BJ (cell line): ENCODE measurements at regions not wholly inside any gene's neighbourhood (a gene's known extent, or its start where the extent isn't known, plus 50 kb on each side); places are given as distances from the start of the nearest gene placed in this dataset.

Source experiments
- CTCF ChIA-PET: fragments of 350-600 bp; formaldehyde crosslinking; extraction: SDS; loops from one replicate; lab custom pipeline; 2021; ENCODE audit warnings: antibody characterized with exemption, inconsistent platforms; lab: Yijun Ruan, JAX
- POLR2A ChIA-PET: fragments of 300-600 bp; sonication (Branson Sonifier 250); formaldehyde crosslinking; extraction: SDS; loops from one replicate; lab custom pipeline; 2021; ENCODE audit warnings: antibody characterized with exemption; lab: Charles Lee
- DNase-seq: peaks from one replicate; pipeline ENCODE4 v3.0.0-alpha.2; 2011; ENCODE audit warnings: low read depth
- H3K27me3 ChIP-seq: 2 replicates; pipeline ENCODE4 v1.6.0; 2011; ENCODE audit warnings: low read length; ENCODE audit not compliant: control insufficient read depth, insufficient read depth
- H3K36me3 ChIP-seq: 2 replicates; pipeline ENCODE4 v1.5.1; 2011; ENCODE audit warnings: low read length; ENCODE audit not compliant: control insufficient read depth, insufficient read depth
- H3K4me3 ChIP-seq: 2 replicates; pipeline ENCODE4 v1.5.1; 2011; ENCODE audit warnings: low read depth, mild to moderate bottlenecking, control low read depth, low read length
- TF ChIP-seq, protein P1 (sequence below): IDR thresholded peaks from 2 replicates; pipeline ENCODE4 v1.5.1; 2011; ENCODE audit warnings: low read depth, mild to moderate bottlenecking, control low read depth, inconsistent platforms, low read length, moderate library complexity; ENCODE audit not compliant: insufficient read depth

- Histone ChIP-seq H3K27me3 (no peaks in the 10 kb centered on the region), H3K36me3 (no peaks in the 10 kb centered on the region), H3K4me3 (no peak overlapping the region)
- TF ChIP-seq, protein P1, sequence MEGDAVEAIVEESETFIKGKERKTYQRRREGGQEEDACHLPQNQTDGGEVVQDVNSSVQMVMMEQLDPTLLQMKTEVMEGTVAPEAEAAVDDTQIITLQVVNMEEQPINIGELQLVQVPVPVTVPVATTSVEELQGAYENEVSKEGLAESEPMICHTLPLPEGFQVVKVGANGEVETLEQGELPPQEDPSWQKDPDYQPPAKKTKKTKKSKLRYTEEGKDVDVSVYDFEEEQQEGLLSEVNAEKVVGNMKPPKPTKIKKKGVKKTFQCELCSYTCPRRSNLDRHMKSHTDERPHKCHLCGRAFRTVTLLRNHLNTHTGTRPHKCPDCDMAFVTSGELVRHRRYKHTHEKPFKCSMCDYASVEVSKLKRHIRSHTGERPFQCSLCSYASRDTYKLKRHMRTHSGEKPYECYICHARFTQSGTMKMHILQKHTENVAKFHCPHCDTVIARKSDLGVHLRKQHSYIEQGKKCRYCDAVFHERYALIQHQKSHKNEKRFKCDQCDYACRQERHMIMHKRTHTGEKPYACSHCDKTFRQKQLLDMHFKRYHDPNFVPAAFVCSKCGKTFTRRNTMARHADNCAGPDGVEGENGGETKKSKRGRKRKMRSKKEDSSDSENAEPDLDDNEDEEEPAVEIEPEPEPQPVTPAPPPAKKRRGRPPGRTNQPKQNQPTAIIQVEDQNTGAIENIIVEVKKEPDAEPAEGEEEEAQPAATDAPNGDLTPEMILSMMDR = no peak
- CTCF ChIA-PET = no interaction called here
- POLR2A ChIA-PET = no interaction called here
- DNase-seq = no peak
Observed at GRCh38 chr4:32087211-32087610, 1367.0 kb downstream of the PCDH7 start.

DNA sequence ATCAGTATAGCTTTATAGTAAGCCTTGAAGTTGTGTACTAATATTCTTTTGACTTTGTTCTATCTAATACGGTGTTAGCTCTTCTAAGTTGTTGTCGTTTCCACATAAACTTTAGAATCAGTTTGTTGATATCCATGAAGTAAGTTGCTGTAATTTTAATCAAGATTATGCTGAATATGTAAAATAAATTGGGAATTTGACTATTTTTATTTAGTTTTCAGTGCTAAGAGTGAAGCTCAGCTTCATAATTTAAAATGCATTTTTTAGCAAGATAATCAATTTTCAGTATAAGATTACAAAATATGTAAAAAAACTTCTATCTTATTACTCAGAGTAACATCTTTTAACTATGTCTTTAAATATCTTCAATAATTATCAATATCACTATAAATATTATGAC lies 1374.8 kb downstream of the PCDH7 start:
- no peak overlapping the region for H3K4me3 ChIP-seq
- TF ChIP-seq, protein P1 = no peak
- no peaks in the 10 kb centered on the region for H3K27me3 ChIP-seq
- ChIA-PET POLR2A (no interaction called here), CTCF (no interaction called here)
- DNase-seq = no peak
- no peaks in the 10 kb centered on the region for H3K36me3 ChIP-seq

DNA sequence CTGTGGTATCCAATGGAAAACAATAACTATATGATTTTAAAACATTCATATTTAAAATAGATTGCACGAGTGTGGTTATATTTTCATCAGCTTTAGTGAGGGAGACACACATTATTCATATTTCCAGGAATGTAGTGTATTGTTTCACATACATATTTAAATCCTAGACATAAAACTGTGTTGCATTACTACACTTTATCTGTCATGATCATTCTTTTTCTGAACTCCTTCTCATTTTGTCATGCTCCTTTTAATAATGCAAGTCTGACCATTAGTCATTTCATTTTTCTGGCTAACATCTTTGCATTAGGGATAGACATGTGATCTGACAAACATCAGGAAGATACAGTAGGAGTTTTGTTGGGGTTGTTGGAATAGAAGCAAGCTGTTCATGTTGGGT lies 1382.7 kb downstream of the PCDH7 start:
- TF ChIP-seq, protein P1 = no peak
- ChIA-PET POLR2A (no interaction called here), CTCF (no interaction called here)
- H3K36me3 ChIP-seq = no peaks in the 10 kb centered on the region
- H3K4me3 ChIP-seq = no peak overlapping the region
- H3K27me3 ChIP-seq = no peaks in the 10 kb centered on the region
- DNase-seq = no peak

DNA sequence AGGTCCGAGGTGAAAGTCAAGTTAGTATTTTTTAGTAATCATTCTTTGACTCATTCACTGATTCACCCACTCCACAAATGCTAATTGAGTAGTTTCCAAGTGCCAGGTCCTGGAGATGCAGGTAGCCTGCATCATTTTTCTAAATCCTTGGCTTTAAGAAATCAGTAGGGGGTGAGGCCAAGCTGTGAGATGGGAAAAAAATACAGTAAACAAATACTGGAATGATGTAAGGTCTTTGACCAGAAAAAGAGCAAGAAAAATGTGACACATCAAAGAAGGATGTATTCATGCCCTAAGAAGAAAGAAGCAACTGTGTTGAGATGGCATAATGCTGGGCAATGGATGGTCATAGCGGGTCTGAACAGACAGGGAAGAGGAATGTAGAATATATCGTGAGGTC lies 1386.6 kb downstream of the PCDH7 start:
- ChIA-PET POLR2A (no interaction called here), CTCF (no interaction called here)
- TF ChIP-seq, protein P1 = no peak
- no peak for DNase-seq
- Histone ChIP-seq H3K4me3 (no peak overlapping the region), H3K36me3 (no peaks in the 10 kb centered on the region), H3K27me3 (no peaks in the 10 kb centered on the region)

DNA sequence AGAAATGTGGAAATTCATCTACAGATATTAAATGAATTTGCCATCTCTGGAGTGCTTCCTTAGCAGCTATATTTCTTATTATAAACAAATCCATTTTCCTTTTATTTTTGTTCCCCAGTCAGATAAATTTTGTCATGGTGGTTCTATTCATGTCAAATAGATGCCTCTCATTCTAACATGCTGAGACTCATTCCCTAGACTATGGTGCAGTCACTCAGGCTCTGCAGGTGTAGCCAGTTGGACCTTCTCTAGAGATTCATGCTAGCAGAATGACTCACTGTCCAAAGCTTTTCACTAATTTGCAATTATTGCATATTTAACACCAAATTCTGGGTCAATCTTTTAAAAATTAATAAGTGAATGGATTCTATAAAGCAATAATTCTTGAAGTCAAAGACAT lies 1392.7 kb downstream of the PCDH7 start:
- DNase-seq = no peak
- TF ChIP-seq, protein P1 = no peak
- ChIA-PET CTCF (no interaction called here), POLR2A (no interaction called here)
- no peaks in the 10 kb centered on the region for H3K36me3 ChIP-seq
- H3K4me3 ChIP-seq = no peak overlapping the region
- H3K27me3 ChIP-seq = no peaks in the 10 kb centered on the region
